ENCODE measurements at regions not wholly inside any gene's neighbourhood (a gene's known extent, or its start where the extent isn't known, plus 50 kb on each side); places are given as distances from the start of the nearest gene placed in this dataset.

- no peaks in the 10 kb centered on the region for H4K20me1 ChIP-seq (ENCODE audit: insufficient read depth, low read length)
- H3K27ac Mint-ChIP-seq: no peak overlapping the region
- no peak for DNase-seq
- WGBS (ENCODE audit: insufficient coverage): no CpG with 5 or more reads among the region's 3 CpGs
- no peaks in the 10 kb centered on the region for H3K36me3 ChIP-seq (replicated peaks in 1 of 2; ENCODE audit: control insufficient read depth in 1 of 2, insufficient read depth in 2 of 2, low read length in 2 of 2)
- H3K4me2 ChIP-seq (replicated peaks; ENCODE audit: extremely low read depth, low read length, poor library complexity, severe bottlenecking): no peak overlapping the region
- H3K9me3 ChIP-seq (replicated peaks in 1 of 2; ENCODE audit: control insufficient read depth in 1 of 2, insufficient read depth in 1 of 2, low read length in 2 of 2): no peaks in the 10 kb centered on the region
- H3K79me2 ChIP-seq (ENCODE audit: insufficient read depth, low read length): no peaks in the 10 kb centered on the region
- H3K9me3 Mint-ChIP-seq: peaks cover 0 to 7% (median 2%) of the 10 kb centered on the region in 7 donors
- H3K27ac ChIP-seq (ENCODE audit: low read depth in 1 of 2, low read length in 2 of 2): no peak overlapping the region
- no peaks in the 10 kb centered on the region for H3K4me1 ChIP-seq (ENCODE audit: control insufficient read depth in 1 of 2, insufficient read depth in 2 of 2, low read length in 2 of 2)
- no peak overlapping the region for H3K4me3 ChIP-seq (replicated peaks in 1 of 3; ENCODE audit: low read depth in 2 of 3, low read length in 3 of 3)
- no peaks in the 10 kb centered on the region for H3K4me1 Mint-ChIP-seq
- no peaks in the 10 kb centered on the region for H3K27me3 ChIP-seq (ENCODE audit: control insufficient read depth in 2 of 2, insufficient read depth in 2 of 2, low read length in 2 of 2)
- no peak overlapping the region for H3K9ac ChIP-seq (ENCODE audit: insufficient read depth, low read length, poor library complexity, severe bottlenecking)
- intact Hi-C loops (cut with micrococcal nuclease): no loop called here
- no peaks in the 10 kb centered on the region for H3K36me3 Mint-ChIP-seq
- peaks cover 0 to 3% (median 0%) of the 10 kb centered on the region in 3 donors for H3K27me3 Mint-ChIP-seq (ENCODE audit: low read depth in 3 of 3)
- H3K4me3 Mint-ChIP-seq: no peak overlapping the region
- TF ChIP-seq, protein P1, sequence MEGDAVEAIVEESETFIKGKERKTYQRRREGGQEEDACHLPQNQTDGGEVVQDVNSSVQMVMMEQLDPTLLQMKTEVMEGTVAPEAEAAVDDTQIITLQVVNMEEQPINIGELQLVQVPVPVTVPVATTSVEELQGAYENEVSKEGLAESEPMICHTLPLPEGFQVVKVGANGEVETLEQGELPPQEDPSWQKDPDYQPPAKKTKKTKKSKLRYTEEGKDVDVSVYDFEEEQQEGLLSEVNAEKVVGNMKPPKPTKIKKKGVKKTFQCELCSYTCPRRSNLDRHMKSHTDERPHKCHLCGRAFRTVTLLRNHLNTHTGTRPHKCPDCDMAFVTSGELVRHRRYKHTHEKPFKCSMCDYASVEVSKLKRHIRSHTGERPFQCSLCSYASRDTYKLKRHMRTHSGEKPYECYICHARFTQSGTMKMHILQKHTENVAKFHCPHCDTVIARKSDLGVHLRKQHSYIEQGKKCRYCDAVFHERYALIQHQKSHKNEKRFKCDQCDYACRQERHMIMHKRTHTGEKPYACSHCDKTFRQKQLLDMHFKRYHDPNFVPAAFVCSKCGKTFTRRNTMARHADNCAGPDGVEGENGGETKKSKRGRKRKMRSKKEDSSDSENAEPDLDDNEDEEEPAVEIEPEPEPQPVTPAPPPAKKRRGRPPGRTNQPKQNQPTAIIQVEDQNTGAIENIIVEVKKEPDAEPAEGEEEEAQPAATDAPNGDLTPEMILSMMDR (IDR thresholded peaks at IDR 0.05): no peak
- H2AFZ ChIP-seq (ENCODE audit: insufficient read depth, low read depth, low read length, poor library complexity, severe bottlenecking): no peak overlapping the region
Observed at GRCh38 chr2:195407783-195408182, 249.2 kb upstream of the SLC39A10 start.

- Histone ChIP-seq H3K27me3 (ENCODE audit: control insufficient read depth in 2 of 2, insufficient read depth in 2 of 2, low read length in 2 of 2) (no peaks in the 10 kb centered on the region), H4K20me1 (ENCODE audit: insufficient read depth, low read length) (no peaks in the 10 kb centered on the region), H3K9ac (ENCODE audit: insufficient read depth, low read length, poor library complexity, severe bottlenecking) (no peak overlapping the region), H3K4me3 (replicated peaks in 1 of 3; ENCODE audit: low read depth in 2 of 3, low read length in 3 of 3) (no peak overlapping the region), H2AFZ (ENCODE audit: insufficient read depth, low read depth, low read length, poor library complexity, severe bottlenecking) (no peak overlapping the region), H3K4me1 (ENCODE audit: control insufficient read depth in 1 of 2, insufficient read depth in 2 of 2, low read length in 2 of 2) (no peaks in the 10 kb centered on the region), H3K27ac (ENCODE audit: low read depth in 1 of 2, low read length in 2 of 2) (no peak overlapping the region), H3K79me2 (ENCODE audit: insufficient read depth, low read length) (no peaks in the 10 kb centered on the region), H3K36me3 (replicated peaks in 1 of 2; ENCODE audit: control insufficient read depth in 1 of 2, insufficient read depth in 2 of 2, low read length in 2 of 2) (no peaks in the 10 kb centered on the region), H3K9me3 (replicated peaks in 1 of 2; ENCODE audit: control insufficient read depth in 1 of 2, insufficient read depth in 1 of 2, low read length in 2 of 2) (no peaks in the 10 kb centered on the region), H3K4me2 (replicated peaks; ENCODE audit: extremely low read depth, low read length, poor library complexity, severe bottlenecking) (no peak overlapping the region)
- Mint-ChIP-seq H3K27ac (no peak overlapping the region), H3K4me1 (no peaks in the 10 kb centered on the region), H3K36me3 (no peaks in the 10 kb centered on the region), H3K9me3 (peaks cover 0 to 7% (median 3%) of the 10 kb centered on the region in 7 donors), H3K27me3 (ENCODE audit: low read depth in 3 of 3) (peaks cover 0 to 3% (median 0%) of the 10 kb centered on the region in 3 donors), H3K4me3 (no peak overlapping the region)
- no peak for DNase-seq
- intact Hi-C loops (cut with micrococcal nuclease): no loop called here
- 96% methylated on average over 9 of the region's 13 CpGs for WGBS (ENCODE audit: insufficient coverage)
- TF ChIP-seq, protein P1 (IDR thresholded peaks at IDR 0.05): no peak
Observed at GRCh38 chr2:195406886-195407603, 250.0 kb upstream of the SLC39A10 start.

Measured in CD14-positive monocyte (primary cell).